IMR-90 (cell line): ENCODE measurements at regions not wholly inside any gene's neighbourhood (a gene's known extent, or its start where the extent isn't known, plus 50 kb on each side); places are given as distances from the start of the nearest gene placed in this dataset.

Experiments used
- ATAC-seq: fragments of 200-7000 bp; cut with Tn5 transposase; 2 replicates; pipeline ENCODE4 v1.9.1; 2020; ENCODE audit warnings: low read depth, mild to moderate bottlenecking, moderate library complexity
- BruUV-seq: library from RNA; stranded (reverse); fragments of 400-500 nt; replicated peaks from 2 replicates; lab custom pipeline; 2021; lab: Mats Ljungman, UMichigan
- CTCF ChIA-PET: fragments of 300-600 bp; formaldehyde crosslinking; extraction: SDS; loops from one replicate; lab custom pipeline; 2021; ENCODE audit warnings: antibody characterized with exemption; lab: Yijun Ruan, JAX
- POLR2A ChIA-PET: fragments of 300-600 bp; sonication (Branson Sonifier 250); formaldehyde crosslinking; loops from one replicate; lab custom pipeline; 2022; ENCODE audit warnings: antibody characterized with exemption; ENCODE audit not compliant: unreplicated experiment; lab: Charles Lee
- DNase-seq: peaks from one replicate; pipeline ENCODE4 v3.0.0; 2013
- H2AFZ ChIP-seq: replicated peaks from 2 replicates; pipeline ENCODE3; 2013; ENCODE audit warnings: low read length, mild to moderate bottlenecking; ENCODE audit not compliant: poor library complexity
- H2AK5ac ChIP-seq: 2 replicates; pipeline ENCODE4 v1.6.1; 2013; ENCODE audit warnings: low read depth, low read length, inconsistent platforms
- H2AK9ac ChIP-seq: replicated peaks from 2 replicates; pipeline ENCODE3; 2013; ENCODE audit warnings: mild to moderate bottlenecking, low read depth, low read length, moderate library complexity; ENCODE audit not compliant: poor library complexity
- H2BK120ac ChIP-seq: 2 replicates; pipeline ENCODE4 v1.6.1; 2013; ENCODE audit warnings: low read depth, low read length, inconsistent platforms
- H2BK15ac ChIP-seq: 3 replicates; pipeline ENCODE4 v1.6.1; 2013; ENCODE audit warnings: low read depth, low read length, inconsistent platforms
- H2BK20ac ChIP-seq: 2 replicates; pipeline ENCODE4 v1.6.1; 2013; ENCODE audit warnings: low read depth, mild to moderate bottlenecking, inconsistent platforms, low read length, moderate library complexity
- H2BK5ac ChIP-seq: 2 replicates; pipeline ENCODE4 v1.6.1; 2013; ENCODE audit warnings: mild to moderate bottlenecking, low read depth, low read length, inconsistent platforms; ENCODE audit not compliant: poor library complexity, severe bottlenecking
- H3K14ac ChIP-seq: replicated peaks from 2 replicates; pipeline ENCODE4 v1.6.1; 2013; ENCODE audit warnings: low read depth, low read length, inconsistent platforms
- H3K18ac ChIP-seq: 2 replicates; pipeline ENCODE4 v1.6.1; 2013; ENCODE audit warnings: low read depth, low read length, control low read depth
- H3K23ac ChIP-seq: 2 replicates; pipeline ENCODE4 v1.6.1; 2013; ENCODE audit warnings: low read depth, low read length, inconsistent platforms
- H3K27ac ChIP-seq: 2 replicates; pipeline ENCODE4 v1.5.1; 2013; ENCODE audit warnings: mild to moderate bottlenecking, control low read depth, low read length; ENCODE audit not compliant: insufficient read depth
- H3K27me3 ChIP-seq: 2 replicates; pipeline ENCODE4 v1.6.1; 2013; ENCODE audit warnings: low read length; ENCODE audit not compliant: control insufficient read depth, insufficient read depth
- H3K36me3 ChIP-seq: 2 replicates; pipeline ENCODE4 v1.6.1; 2013; ENCODE audit warnings: low read length, mixed read lengths; ENCODE audit not compliant: control insufficient read depth, insufficient read depth
- H3K4ac ChIP-seq: 2 replicates; pipeline ENCODE4 v1.6.1; 2013; ENCODE audit warnings: low read depth, low read length, inconsistent platforms
- H3K4me1 ChIP-seq: 2 replicates; pipeline ENCODE4 v1.6.1; 2013; ENCODE audit warnings: low read length, mixed read lengths; ENCODE audit not compliant: control insufficient read depth, insufficient read depth
- H3K4me2 ChIP-seq: 2 replicates; pipeline ENCODE4 v1.6.1; 2013; ENCODE audit warnings: low read depth, mild to moderate bottlenecking, control low read depth, low read length, moderate library complexity
- H3K4me3 ChIP-seq: 2 replicates; pipeline ENCODE4 v1.5.1; 2013; ENCODE audit warnings: low read depth, mild to moderate bottlenecking, control low read depth, low read length, moderate library complexity; ENCODE audit not compliant: insufficient read depth
- H3K56ac ChIP-seq: 2 replicates; pipeline ENCODE4 v1.6.1; 2013; ENCODE audit warnings: low read length, inconsistent platforms; ENCODE audit not compliant: insufficient read depth; ENCODE audit errors: extremely low read depth
- H3K79me1 ChIP-seq, 2 experiments: 2 replicates each; pipeline ENCODE4 v1.6.1; 2013; ENCODE audit warnings: low read length in 2 of 2, inconsistent platforms in 1 of 2, low read depth in 1 of 2
- H3K9ac ChIP-seq: 2 replicates; pipeline ENCODE4 v1.6.1; 2013; ENCODE audit warnings: low read depth, low read length, control low read depth
- H3K9me1 ChIP-seq: 2 replicates; pipeline ENCODE4 v1.6.1; 2013; ENCODE audit warnings: low read length, inconsistent platforms; ENCODE audit not compliant: insufficient read depth
- H3K9me3 ChIP-seq: 2 replicates; pipeline ENCODE4 v1.6.1; 2013; ENCODE audit warnings: low read length; ENCODE audit not compliant: control insufficient read depth, insufficient read depth
- H4K20me1 ChIP-seq: 2 replicates; pipeline ENCODE4 v1.6.1; 2013; ENCODE audit warnings: low read length, inconsistent platforms; ENCODE audit not compliant: insufficient read depth
- H4K5ac ChIP-seq: 2 replicates; pipeline ENCODE4 v1.6.1; 2013; ENCODE audit warnings: mild to moderate bottlenecking, low read depth, low read length, control low read depth
- H4K8ac ChIP-seq, 2 experiments: 2 replicates each; pipeline ENCODE4 v1.6.1; 2013; ENCODE audit warnings: low read depth in 2 of 2, low read length in 2 of 2, control low read depth in 1 of 2, inconsistent platforms in 1 of 2
- H4K91ac ChIP-seq: 2 replicates; pipeline ENCODE4 v1.6.1; 2013; ENCODE audit warnings: low read depth, low read length, inconsistent platforms; ENCODE audit not compliant: insufficient read depth
- BHLHE40 ChIP-seq: fragments of 150-350 bp; IDR thresholded peaks from 2 replicates; pipeline ENCODE4 v1.6.1; 2016; ENCODE audit warnings: mild to moderate bottlenecking, low read depth, low read length
- CEBPB ChIP-seq: IDR thresholded peaks from 2 replicates; pipeline ENCODE4 v1.6.1; 2012; ENCODE audit warnings: low read depth, low read length, improper control_type of control experiment
- FOS ChIP-seq: fragments of 150-350 bp; IDR thresholded peaks from 2 replicates; pipeline ENCODE4 v1.6.1; 2016; ENCODE audit warnings: low read depth, low read length
- MAFK ChIP-seq: IDR thresholded peaks from 2 replicates; pipeline ENCODE4 v1.6.1; 2012; ENCODE audit warnings: low read depth, low read length, improper control_type of control experiment
- MAZ ChIP-seq: IDR thresholded peaks from 2 replicates; pipeline ENCODE4 v1.6.1; 2012; ENCODE audit warnings: low read depth, mild to moderate bottlenecking, low read length, improper control_type of control experiment, moderate library complexity, borderline replicate concordance
- MXI1 ChIP-seq: IDR thresholded peaks from 2 replicates; pipeline ENCODE4 v1.6.1; 2012; ENCODE audit warnings: low read depth, mild to moderate bottlenecking, low read length, moderate library complexity, borderline replicate concordance
- NFE2L2 ChIP-seq: fragments of 150-350 bp; IDR thresholded peaks from 2 replicates; pipeline ENCODE4 v1.6.1; 2016; ENCODE audit warnings: low read depth, mild to moderate bottlenecking, low read length
- POLR2A ChIP-seq: IDR thresholded peaks from 2 replicates; pipeline ENCODE4 v1.6.1; 2012; ENCODE audit warnings: mild to moderate bottlenecking, low read depth, low read length
- RAD21 ChIP-seq: IDR thresholded peaks from 2 replicates; pipeline ENCODE4 v1.6.1; 2012; ENCODE audit warnings: low read length, improper control_type of control experiment
- RCOR1 ChIP-seq: IDR thresholded peaks from 2 replicates; pipeline ENCODE4 v1.6.1; 2012; ENCODE audit warnings: mild to moderate bottlenecking, low read length, improper control_type of control experiment; ENCODE audit not compliant: insufficient replicate concordance
- RFX5 ChIP-seq: IDR thresholded peaks from 2 replicates; pipeline ENCODE4 v1.8.0; 2012; ENCODE audit warnings: low read depth, mild to moderate bottlenecking, low read length, moderate library complexity
- SMC3 ChIP-seq: fragments of 150-350 bp; IDR thresholded peaks from 2 replicates; pipeline ENCODE4 v1.6.1; 2016; ENCODE audit warnings: low read depth, mild to moderate bottlenecking, antibody characterized with exemption, low read length, moderate library complexity
- WGBS, 2 experiments: methylation state at CpG; one replicate each; pipeline versions ENCODE4 v1.1.5 to v1.1.7; 2013; ENCODE audit warnings: missing lambda C conversion rate in 2 of 2; ENCODE audit not compliant: insufficient read length in 1 of 2; ENCODE audit errors: extremely low coverage in 2 of 2; 5-methylcytosine and 5-hydroxymethylcytosine counted together
- dilution Hi-C: fragments of 300-500 bp; cut with HindIII; formaldehyde crosslinking; loops from one replicate; pipeline ENCODE4 v1.14.3; 2018; ENCODE audit warnings: low sequenced_read_pairs; ENCODE audit not compliant: unreplicated experiment
- in situ Hi-C: fragments of 300-500 bp; cut with MboI; formaldehyde crosslinking; loops from 3 replicates; pipeline ENCODE4 v1.14.3; 2019; ENCODE audit warnings: low sequenced_read_pairs, inconsistent platforms, mixed read lengths
- intact Hi-C: fragments of 100-400 bp; cut with micrococcal nuclease; formaldehyde crosslinking; loops from 2 replicates; pipeline ENCODE4 v1.10.0; 2022
- TF ChIP-seq, protein P1 (sequence below): fragments of 150-350 bp; IDR thresholded peaks from 2 replicates; pipeline ENCODE4 v1.6.1; 2016; ENCODE audit warnings: low read depth, mild to moderate bottlenecking, low read length, moderate library complexity, borderline replicate concordance
- TF ChIP-seq, protein P2 (sequence below): conservative IDR thresholded peaks from 2 replicates; pipeline ENCODE4 v1.5.1; 2012; ENCODE audit warnings: mild to moderate bottlenecking, low read depth, low read length, improper control_type of control experiment

DNA sequence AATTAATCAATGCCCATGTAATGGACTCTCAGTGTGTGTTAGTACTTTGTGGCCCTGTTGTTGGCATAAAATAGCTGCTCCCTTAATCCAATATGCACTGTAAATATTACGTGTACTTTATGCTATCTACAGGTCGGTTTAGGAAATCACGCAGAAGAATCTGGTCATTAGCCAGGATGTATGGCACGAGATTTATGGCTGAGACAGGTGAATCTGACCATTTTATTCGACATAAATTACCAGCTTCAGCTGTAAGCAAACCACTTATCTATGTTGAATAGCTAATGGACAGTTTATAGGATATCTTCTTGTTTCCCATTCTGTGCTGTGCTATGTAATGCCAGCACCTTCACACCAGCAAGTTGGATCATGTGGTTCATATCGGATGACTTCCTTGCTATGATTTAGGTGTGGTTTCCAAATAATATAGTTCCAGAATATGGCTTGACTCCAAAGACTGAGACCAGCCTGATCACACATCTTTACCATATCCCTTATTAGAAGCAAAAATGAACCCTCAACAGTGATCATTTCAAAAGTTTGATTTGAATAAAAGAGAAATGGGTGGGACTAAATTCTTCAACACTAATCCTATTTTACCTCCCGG lies 301.4 kb downstream of the AHR start:
- H3K4me3 ChIP-seq = no peak overlapping the region
- no CpG with 5 or more reads among the region's 7 CpGs for WGBS, 2 experiments

More for the DNA sequence above, 301.4 kb downstream of the AHR start:
- ChIA-PET POLR2A (no interaction called here), CTCF (interaction anchor here (2.0 kb wide), 1 partner anchor 10 kb away, joined by 5 read pairs; no protein-coding TSS in a partner anchor)
- Histone ChIP-seq H2AK5ac (peak overlapping the region; percentile 15), H3K79me1 (no peaks in the 10 kb centered on the region), H3K36me3 (no peaks in the 10 kb centered on the region), H3K9ac (no peak overlapping the region), H3K23ac (no peak overlapping the region), H3K4me2 (no peak overlapping the region; the same call in 1 of the 2 replicates), H2BK20ac (peak overlapping the region; percentile 21), H3K14ac (peak overlapping the region; percentile 35; the same call in 1 of the 2 replicates), H3K18ac (peak overlapping the region; percentile 34), H3K9me3 (peaks cover 2% of the 10 kb centered on the region; the same call in 1 of the 2 replicates), H4K8ac (peak overlapping the region; percentile 11 to 23; a peak in 2 of 4 replicates), H3K9me1 (peaks cover 3% of the 10 kb centered on the region; the same call in 1 of the 2 replicates), H4K20me1 (no peaks in the 10 kb centered on the region), H4K5ac (no peak overlapping the region; the same call in 1 of the 2 replicates), H3K4ac (peak overlapping the region; percentile 10; the same call in 1 of the 2 replicates), H2BK15ac (peak overlapping the region; percentile 8; the same call in 2 of the 3 replicates), H2AFZ (no peak overlapping the region), H2AK9ac (no peak overlapping the region), H2BK5ac (peak overlapping the region; percentile 18), H4K91ac (peak overlapping the region; percentile 29), H3K56ac (no peak overlapping the region), H2BK120ac (peak overlapping the region; percentile 39), H3K4me1 (peaks cover 4% of the 10 kb centered on the region; the same call in 1 of the 2 replicates), H3K27me3 (no peaks in the 10 kb centered on the region), H3K27ac (no peak overlapping the region)
- no peak for DNase-seq
- no peak for TF ChIP-seq RAD21
- no peak for TF ChIP-seq RCOR1
- TF ChIP-seq RFX5 = no peak
- no peak for TF ChIP-seq CEBPB
- no peak for TF ChIP-seq NFE2L2
- no peak for TF ChIP-seq MAZ
- no peak for TF ChIP-seq BHLHE40
- TF ChIP-seq FOS = no peak
- TF ChIP-seq SMC3 = no peak
- TF ChIP-seq, protein P1, sequence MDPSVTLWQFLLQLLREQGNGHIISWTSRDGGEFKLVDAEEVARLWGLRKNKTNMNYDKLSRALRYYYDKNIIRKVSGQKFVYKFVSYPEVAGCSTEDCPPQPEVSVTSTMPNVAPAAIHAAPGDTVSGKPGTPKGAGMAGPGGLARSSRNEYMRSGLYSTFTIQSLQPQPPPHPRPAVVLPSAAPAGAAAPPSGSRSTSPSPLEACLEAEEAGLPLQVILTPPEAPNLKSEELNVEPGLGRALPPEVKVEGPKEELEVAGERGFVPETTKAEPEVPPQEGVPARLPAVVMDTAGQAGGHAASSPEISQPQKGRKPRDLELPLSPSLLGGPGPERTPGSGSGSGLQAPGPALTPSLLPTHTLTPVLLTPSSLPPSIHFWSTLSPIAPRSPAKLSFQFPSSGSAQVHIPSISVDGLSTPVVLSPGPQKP = no peak
- TF ChIP-seq POLR2A = no peak
- TF ChIP-seq, protein P2, sequence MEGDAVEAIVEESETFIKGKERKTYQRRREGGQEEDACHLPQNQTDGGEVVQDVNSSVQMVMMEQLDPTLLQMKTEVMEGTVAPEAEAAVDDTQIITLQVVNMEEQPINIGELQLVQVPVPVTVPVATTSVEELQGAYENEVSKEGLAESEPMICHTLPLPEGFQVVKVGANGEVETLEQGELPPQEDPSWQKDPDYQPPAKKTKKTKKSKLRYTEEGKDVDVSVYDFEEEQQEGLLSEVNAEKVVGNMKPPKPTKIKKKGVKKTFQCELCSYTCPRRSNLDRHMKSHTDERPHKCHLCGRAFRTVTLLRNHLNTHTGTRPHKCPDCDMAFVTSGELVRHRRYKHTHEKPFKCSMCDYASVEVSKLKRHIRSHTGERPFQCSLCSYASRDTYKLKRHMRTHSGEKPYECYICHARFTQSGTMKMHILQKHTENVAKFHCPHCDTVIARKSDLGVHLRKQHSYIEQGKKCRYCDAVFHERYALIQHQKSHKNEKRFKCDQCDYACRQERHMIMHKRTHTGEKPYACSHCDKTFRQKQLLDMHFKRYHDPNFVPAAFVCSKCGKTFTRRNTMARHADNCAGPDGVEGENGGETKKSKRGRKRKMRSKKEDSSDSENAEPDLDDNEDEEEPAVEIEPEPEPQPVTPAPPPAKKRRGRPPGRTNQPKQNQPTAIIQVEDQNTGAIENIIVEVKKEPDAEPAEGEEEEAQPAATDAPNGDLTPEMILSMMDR = no peak
- TF ChIP-seq MAFK = no peak
- no peak for TF ChIP-seq MXI1
- in situ Hi-C loops (no loop called here), dilution Hi-C loops (no loop called here), intact Hi-C loops (no loop called here)
- no TSS peak for BruUV-seq
- no peak; the same call in 1 of the 2 replicates for ATAC-seq
